ENCODE measurements at regions not wholly inside any gene's neighbourhood (a gene's known extent, or its start where the extent isn't known, plus 50 kb on each side); places are given as distances from the start of the nearest gene placed in this dataset.

DNA sequence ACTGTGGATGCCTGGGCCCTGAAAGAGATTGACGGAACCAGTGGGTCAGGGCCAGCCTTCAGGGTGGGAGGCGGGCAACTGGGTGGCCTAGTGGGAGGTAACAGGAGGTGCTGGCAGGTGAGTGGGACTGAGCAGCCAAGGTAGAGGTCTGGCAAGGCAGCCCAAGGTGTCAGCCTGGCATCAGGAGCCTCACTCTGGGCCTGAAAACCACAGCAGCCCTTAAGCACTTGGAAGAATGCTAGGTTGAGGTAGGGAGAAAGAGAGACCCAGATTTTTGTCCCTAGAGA lies 315.8 kb upstream of the PRICKLE1 start:
- no peak for TF ChIP-seq POLR2AphosphoS5 (IDR thresholded peaks at IDR 0.05; ENCODE audit: low read depth)
- TF ChIP-seq, protein P1, sequence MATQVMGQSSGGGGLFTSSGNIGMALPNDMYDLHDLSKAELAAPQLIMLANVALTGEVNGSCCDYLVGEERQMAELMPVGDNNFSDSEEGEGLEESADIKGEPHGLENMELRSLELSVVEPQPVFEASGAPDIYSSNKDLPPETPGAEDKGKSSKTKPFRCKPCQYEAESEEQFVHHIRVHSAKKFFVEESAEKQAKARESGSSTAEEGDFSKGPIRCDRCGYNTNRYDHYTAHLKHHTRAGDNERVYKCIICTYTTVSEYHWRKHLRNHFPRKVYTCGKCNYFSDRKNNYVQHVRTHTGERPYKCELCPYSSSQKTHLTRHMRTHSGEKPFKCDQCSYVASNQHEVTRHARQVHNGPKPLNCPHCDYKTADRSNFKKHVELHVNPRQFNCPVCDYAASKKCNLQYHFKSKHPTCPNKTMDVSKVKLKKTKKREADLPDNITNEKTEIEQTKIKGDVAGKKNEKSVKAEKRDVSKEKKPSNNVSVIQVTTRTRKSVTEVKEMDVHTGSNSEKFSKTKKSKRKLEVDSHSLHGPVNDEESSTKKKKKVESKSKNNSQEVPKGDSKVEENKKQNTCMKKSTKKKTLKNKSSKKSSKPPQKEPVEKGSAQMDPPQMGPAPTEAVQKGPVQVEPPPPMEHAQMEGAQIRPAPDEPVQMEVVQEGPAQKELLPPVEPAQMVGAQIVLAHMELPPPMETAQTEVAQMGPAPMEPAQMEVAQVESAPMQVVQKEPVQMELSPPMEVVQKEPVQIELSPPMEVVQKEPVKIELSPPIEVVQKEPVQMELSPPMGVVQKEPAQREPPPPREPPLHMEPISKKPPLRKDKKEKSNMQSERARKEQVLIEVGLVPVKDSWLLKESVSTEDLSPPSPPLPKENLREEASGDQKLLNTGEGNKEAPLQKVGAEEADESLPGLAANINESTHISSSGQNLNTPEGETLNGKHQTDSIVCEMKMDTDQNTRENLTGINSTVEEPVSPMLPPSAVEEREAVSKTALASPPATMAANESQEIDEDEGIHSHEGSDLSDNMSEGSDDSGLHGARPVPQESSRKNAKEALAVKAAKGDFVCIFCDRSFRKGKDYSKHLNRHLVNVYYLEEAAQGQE (IDR thresholded peaks at IDR 0.05; ENCODE audit: insufficient replicate concordance, low read depth): no peak
- TF ChIP-seq SPI1 (IDR thresholded peaks at IDR 0.05; ENCODE audit: borderline replicate concordance, low read depth): no peak
- no peak for TF ChIP-seq GABPA (IDR thresholded peaks at IDR 0.05; ENCODE audit: low read depth)
- TF ChIP-seq, protein P2, sequence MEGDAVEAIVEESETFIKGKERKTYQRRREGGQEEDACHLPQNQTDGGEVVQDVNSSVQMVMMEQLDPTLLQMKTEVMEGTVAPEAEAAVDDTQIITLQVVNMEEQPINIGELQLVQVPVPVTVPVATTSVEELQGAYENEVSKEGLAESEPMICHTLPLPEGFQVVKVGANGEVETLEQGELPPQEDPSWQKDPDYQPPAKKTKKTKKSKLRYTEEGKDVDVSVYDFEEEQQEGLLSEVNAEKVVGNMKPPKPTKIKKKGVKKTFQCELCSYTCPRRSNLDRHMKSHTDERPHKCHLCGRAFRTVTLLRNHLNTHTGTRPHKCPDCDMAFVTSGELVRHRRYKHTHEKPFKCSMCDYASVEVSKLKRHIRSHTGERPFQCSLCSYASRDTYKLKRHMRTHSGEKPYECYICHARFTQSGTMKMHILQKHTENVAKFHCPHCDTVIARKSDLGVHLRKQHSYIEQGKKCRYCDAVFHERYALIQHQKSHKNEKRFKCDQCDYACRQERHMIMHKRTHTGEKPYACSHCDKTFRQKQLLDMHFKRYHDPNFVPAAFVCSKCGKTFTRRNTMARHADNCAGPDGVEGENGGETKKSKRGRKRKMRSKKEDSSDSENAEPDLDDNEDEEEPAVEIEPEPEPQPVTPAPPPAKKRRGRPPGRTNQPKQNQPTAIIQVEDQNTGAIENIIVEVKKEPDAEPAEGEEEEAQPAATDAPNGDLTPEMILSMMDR (IDR thresholded peaks at IDR 0.05; ENCODE audit: insufficient read depth, low read length): no peak
- no peak for DNase-seq (ENCODE audit: low read depth in 1 of 2, low spot score in 1 of 2)
- Histone ChIP-seq H3K27me3 (ENCODE audit: insufficient read depth, poor library complexity, severe bottlenecking) (no peaks in the 10 kb centered on the region), H3K27ac (replicated peaks) (no peak overlapping the region), H3K4me3 (replicated peaks; ENCODE audit: insufficient read depth, low read length) (no peak overlapping the region)

DNA sequence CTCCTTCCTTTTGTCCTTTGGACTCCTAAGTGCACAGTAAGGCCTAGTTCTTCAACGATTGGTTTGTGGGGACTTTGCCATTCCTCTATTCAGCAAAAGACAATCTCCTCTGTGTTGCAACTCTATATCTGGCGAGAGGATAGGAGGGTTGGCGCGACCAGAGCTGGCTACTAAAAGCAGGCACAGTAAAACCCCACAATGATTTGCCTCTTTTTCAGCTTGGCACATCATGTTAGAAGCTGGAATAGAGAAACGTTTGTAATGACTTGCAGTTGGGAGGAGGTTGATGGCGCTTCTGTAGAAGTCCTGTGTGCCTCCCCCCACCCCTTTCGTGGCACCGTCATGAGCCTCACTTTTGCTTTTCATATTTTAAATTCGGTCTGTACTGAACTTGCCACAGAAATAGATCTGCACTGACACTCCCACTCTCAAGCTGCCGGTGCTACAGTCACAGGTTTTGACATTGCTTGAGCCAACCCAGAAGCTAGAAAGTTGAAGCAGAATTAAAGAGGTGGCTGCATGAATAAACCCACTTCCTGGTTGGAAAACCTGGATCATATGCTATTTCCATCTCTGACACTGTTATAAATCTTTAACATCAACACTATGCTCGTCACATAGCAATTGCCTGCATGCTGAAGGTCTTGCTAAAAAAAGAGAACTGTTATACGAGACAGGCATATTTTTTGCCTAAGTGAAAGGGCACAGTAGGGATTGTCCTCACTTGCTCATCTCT lies 315.3 kb upstream of the PRICKLE1 start:
- Histone ChIP-seq H3K4me3 (replicated peaks; ENCODE audit: insufficient read depth, low read length) (no peak overlapping the region), H3K27me3 (ENCODE audit: insufficient read depth, poor library complexity, severe bottlenecking) (no peaks in the 10 kb centered on the region), H3K27ac (replicated peaks) (no peak overlapping the region)
- DNase-seq (ENCODE audit: low read depth in 1 of 2, low spot score in 1 of 2): no peak
- TF ChIP-seq, protein P1 (IDR thresholded peaks at IDR 0.05; ENCODE audit: insufficient replicate concordance, low read depth): no peak
- no peak for TF ChIP-seq SPI1 (IDR thresholded peaks at IDR 0.05; ENCODE audit: borderline replicate concordance, low read depth)
- no peak for TF ChIP-seq GABPA (IDR thresholded peaks at IDR 0.05; ENCODE audit: low read depth)

DNA sequence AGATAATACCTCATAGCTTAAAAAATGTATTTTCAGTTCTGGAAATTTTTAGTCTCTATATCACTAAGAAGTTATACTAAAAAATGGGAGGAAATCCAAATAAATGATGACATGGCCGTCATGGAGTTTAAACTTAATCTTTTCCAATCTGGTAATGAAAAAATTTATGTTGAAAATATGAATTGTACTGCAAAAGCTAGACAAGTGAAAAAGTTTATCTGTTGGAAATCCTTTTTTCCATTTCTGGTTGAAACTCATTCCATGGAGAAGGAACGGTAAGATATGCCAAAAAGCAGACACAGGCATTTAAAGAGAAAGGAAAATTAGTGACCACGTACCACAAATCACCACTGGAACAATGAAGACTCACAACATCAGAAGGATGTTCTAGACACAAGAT lies 314.2 kb upstream of the PRICKLE1 start:
- no peak overlapping the region for H3K4me3 ChIP-seq (replicated peaks; ENCODE audit: insufficient read depth, low read length)
- DNase-seq (ENCODE audit: low read depth in 1 of 2, low spot score in 1 of 2): no peak
- TF ChIP-seq SPI1 (IDR thresholded peaks at IDR 0.05; ENCODE audit: borderline replicate concordance, low read depth) (no peak), GABPA (IDR thresholded peaks at IDR 0.05; ENCODE audit: low read depth) (no peak), POLR2AphosphoS5 (IDR thresholded peaks at IDR 0.05; ENCODE audit: low read depth) (no peak)
- TF ChIP-seq, protein P2 (IDR thresholded peaks at IDR 0.05; ENCODE audit: insufficient read depth, low read length): no peak
- TF ChIP-seq, protein P1 (IDR thresholded peaks at IDR 0.05; ENCODE audit: insufficient replicate concordance, low read depth): no peak

More for the DNA sequence above, 314.2 kb upstream of the PRICKLE1 start:
- no peak overlapping the region for H3K27ac ChIP-seq (replicated peaks)
- H3K27me3 ChIP-seq (ENCODE audit: insufficient read depth, poor library complexity, severe bottlenecking): no peaks in the 10 kb centered on the region

All from HL-60 (cell line).